H1 (cell line): ENCODE measurements at regions not wholly inside any gene's neighbourhood (a gene's known extent, or its start where the extent isn't known, plus 50 kb on each side); places are given as distances from the start of the nearest gene placed in this dataset.
"Not testable (repeated sequence)": the region's sequence is repeated elsewhere in the genome, so short reads cannot be mapped to it uniquely, and the experiment has no call there.

Source experiments
- EZH2 ChIP-seq: fragments of 200-600 bp; sonication (generic); IDR thresholded peaks from 2 replicates; pipeline ENCODE4 v1.7.1; 2012; ENCODE audit warnings: low read depth, mild to moderate bottlenecking, moderate library complexity, low read length, inconsistent platforms; ENCODE audit not compliant: severe bottlenecking
- JUN ChIP-seq: IDR thresholded peaks from 2 replicates; pipeline ENCODE4 v1.6.1; 2011; ENCODE audit warnings: low read depth, mild to moderate bottlenecking, improper control_type of control experiment, low read length
- JUND ChIP-seq: IDR thresholded peaks from 2 replicates; pipeline ENCODE4 v1.6.1; 2011; ENCODE audit warnings: mild to moderate bottlenecking, improper control_type of control experiment, low read length
- POLR2A ChIP-seq, 2 experiments: IDR thresholded peaks; 1 replicate in 1 of 2; 2 replicates in 1 of 2; pipeline ENCODE4 v1.6.1; 2011; ENCODE audit warnings: low read depth in 2 of 2, low read length in 2 of 2, mild to moderate bottlenecking in 2 of 2; ENCODE audit errors: control extremely low read depth in 1 of 2
- POLR2AphosphoS5 ChIP-seq: IDR thresholded peaks from 2 replicates; pipeline ENCODE4 v1.6.1; 2011; ENCODE audit warnings: low read depth, low read length
- RNF2 ChIP-seq: fragments of 200-900, 300-1000 bp; sonication (generic); IDR thresholded peaks from 2 replicates; pipeline ENCODE4 v1.7.1; 2016; ENCODE audit warnings: borderline replicate concordance, low read depth, mild to moderate bottlenecking, antibody characterized with exemption, low read length; ENCODE audit not compliant: poor library complexity, severe bottlenecking; ENCODE audit errors: missing control alignments
- SP2 ChIP-seq: IDR thresholded peaks from 2 replicates; pipeline ENCODE4 v1.6.1; 2012; ENCODE audit warnings: mild to moderate bottlenecking, low read length, inconsistent platforms
- TAF1 ChIP-seq: IDR thresholded peaks from 2 replicates; pipeline ENCODE4 v1.6.1; 2011; ENCODE audit warnings: mild to moderate bottlenecking, low read depth, low read length
- TF ChIP-seq, protein P1 (sequence below), 3 experiments: IDR thresholded peaks; 1 replicate in 2 of 3; 2 replicates in 1 of 3; pipeline versions ENCODE4 v1.5.1 to v1.6.1; 2011; ENCODE audit warnings: low read length in 3 of 3, mild to moderate bottlenecking in 3 of 3, inconsistent platforms in 2 of 3, low read depth in 1 of 3, moderate library complexity in 1 of 3; ENCODE audit not compliant: insufficient read depth in 1 of 3; ENCODE audit errors: control extremely low read depth in 1 of 3

- not testable (repeated sequence) for TF ChIP-seq POLR2A (IDR thresholded peaks at IDR 0.05; ENCODE audit: control extremely low read depth in 1 of 2, low read depth in 2 of 2, low read length in 2 of 2); POLR2AphosphoS5; SP2; TAF1; JUND; EZH2; RNF2; JUN
- TF ChIP-seq, protein P1, sequence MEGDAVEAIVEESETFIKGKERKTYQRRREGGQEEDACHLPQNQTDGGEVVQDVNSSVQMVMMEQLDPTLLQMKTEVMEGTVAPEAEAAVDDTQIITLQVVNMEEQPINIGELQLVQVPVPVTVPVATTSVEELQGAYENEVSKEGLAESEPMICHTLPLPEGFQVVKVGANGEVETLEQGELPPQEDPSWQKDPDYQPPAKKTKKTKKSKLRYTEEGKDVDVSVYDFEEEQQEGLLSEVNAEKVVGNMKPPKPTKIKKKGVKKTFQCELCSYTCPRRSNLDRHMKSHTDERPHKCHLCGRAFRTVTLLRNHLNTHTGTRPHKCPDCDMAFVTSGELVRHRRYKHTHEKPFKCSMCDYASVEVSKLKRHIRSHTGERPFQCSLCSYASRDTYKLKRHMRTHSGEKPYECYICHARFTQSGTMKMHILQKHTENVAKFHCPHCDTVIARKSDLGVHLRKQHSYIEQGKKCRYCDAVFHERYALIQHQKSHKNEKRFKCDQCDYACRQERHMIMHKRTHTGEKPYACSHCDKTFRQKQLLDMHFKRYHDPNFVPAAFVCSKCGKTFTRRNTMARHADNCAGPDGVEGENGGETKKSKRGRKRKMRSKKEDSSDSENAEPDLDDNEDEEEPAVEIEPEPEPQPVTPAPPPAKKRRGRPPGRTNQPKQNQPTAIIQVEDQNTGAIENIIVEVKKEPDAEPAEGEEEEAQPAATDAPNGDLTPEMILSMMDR (IDR thresholded peaks at IDR 0.05; ENCODE audit: control extremely low read depth in 1 of 3, insufficient read depth in 1 of 3, low read depth in 1 of 3, low read length in 3 of 3) = not testable (repeated sequence)
Measured at GRCh38 chr5:176040105-176040801, 72.1 kb upstream of the THOC3 start.
